Smooth muscle cell (in vitro differentiated cells): ENCODE measurements at regions not wholly inside any gene's neighbourhood (a gene's known extent, or its start where the extent isn't known, plus 50 kb on each side); places are given as distances from the start of the nearest gene placed in this dataset.
"Not testable (repeated sequence)": the region's sequence is repeated elsewhere in the genome, so short reads cannot be mapped to it uniquely, and the experiment has no call there.

Experiments
- DNase-seq: peaks from one replicate; lab custom pipeline; 2025; ENCODE audit not compliant: unreplicated experiment; lab: John Stamatoyannopoulos, UW
- H2AFZ ChIP-seq: fragments of 200-600 bp; sonication (generic); 2 replicates; pipeline ENCODE4 v1.6.0; 2016; ENCODE audit warnings: antibody characterized with exemption, low read depth, mild to moderate bottlenecking
- H3F3A ChIP-seq: fragments of 200-600 bp; sonication (generic); 2 replicates; pipeline ENCODE4 v1.6.0; 2017; ENCODE audit warnings: antibody characterized with exemption, low read depth
- H3K27ac ChIP-seq: fragments of 200-600 bp; sonication (generic); 2 replicates; pipeline ENCODE4 v1.5.1; 2016; ENCODE audit warnings: low read depth, mild to moderate bottlenecking
- H3K27me3 ChIP-seq: fragments of 200-600 bp; sonication (generic); 2 replicates; pipeline ENCODE4 v1.6.1; 2016; ENCODE audit warnings: low read depth, mild to moderate bottlenecking
- H3K36me3 ChIP-seq: fragments of 200-600 bp; sonication (generic); 2 replicates; pipeline ENCODE4 v1.5.1; 2016; ENCODE audit warnings: low read depth
- H3K4me1 ChIP-seq: fragments of 200-600 bp; sonication (generic); 2 replicates; pipeline ENCODE4 v1.5.1; 2016; ENCODE audit warnings: low read depth
- H3K4me2 ChIP-seq: fragments of 200-600 bp; sonication (generic); 2 replicates; pipeline ENCODE4 v1.6.0; 2016; ENCODE audit warnings: mild to moderate bottlenecking
- H3K4me3 ChIP-seq: fragments of 200-600 bp; sonication (generic); 2 replicates; pipeline ENCODE4 v1.5.1; 2016; ENCODE audit warnings: mild to moderate bottlenecking
- H3K79me2 ChIP-seq: fragments of 200-600 bp; sonication (generic); 2 replicates; pipeline ENCODE4 v1.6.0; 2016; ENCODE audit warnings: low read depth, mild to moderate bottlenecking
- H3K9ac ChIP-seq: fragments of 200-600 bp; sonication (generic); 2 replicates; pipeline ENCODE4 v1.6.0; 2016; ENCODE audit warnings: low read depth
- H3K9me3 ChIP-seq: fragments of 200-600 bp; sonication (generic); replicated peaks from 2 replicates; pipeline ENCODE4 v1.5.1; 2016; ENCODE audit warnings: low read depth
- H4K20me1 ChIP-seq: fragments of 200-600 bp; sonication (generic); 2 replicates; pipeline ENCODE4 v1.6.0; 2016; ENCODE audit warnings: low read depth
- CTCF ChIP-seq: fragments of 200-600 bp; sonication (generic); IDR thresholded peaks from 2 replicates; pipeline ENCODE4 v1.5.1; 2017; ENCODE audit warnings: borderline replicate concordance, mild to moderate bottlenecking, antibody characterized with exemption; ENCODE audit not compliant: insufficient read depth, poor library complexity, severe bottlenecking
- WGBS: methylation state at CpG from one replicate; pipeline ENCODE4 v1.1.7; 2016; ENCODE audit warnings: low lambda C conversion rate; 5-methylcytosine and 5-hydroxymethylcytosine counted together

- H3K36me3 ChIP-seq = no peaks in the 10 kb centered on the region
- H3K27ac ChIP-seq = no peak overlapping the region
- DNase-seq = no peak
- TF ChIP-seq CTCF = no peak
- 84% methylated on average over 7 of the region's 7 CpGs for WGBS
- H2AFZ ChIP-seq = no peak overlapping the region
- no peak overlapping the region for H3K4me2 ChIP-seq
- no peaks in the 10 kb centered on the region for H3K4me1 ChIP-seq
- H3K27me3 ChIP-seq = no peaks in the 10 kb centered on the region
- no peaks in the 10 kb centered on the region for H3K9me3 ChIP-seq
- no peaks in the 10 kb centered on the region for H4K20me1 ChIP-seq
- H3K4me3 ChIP-seq = no peak overlapping the region
- no peaks in the 10 kb centered on the region for H3F3A ChIP-seq
- H3K79me2 ChIP-seq = no peaks in the 10 kb centered on the region
- no peak overlapping the region for H3K9ac ChIP-seq
Observed at GRCh38 chr13:56457535-56458190, 683.1 kb upstream of the PRR20A start.

- whole genome bisulfite sequencing = 77% methylated on average over 1 of the region's 1 CpG
- Histone ChIP-seq H3F3A (no peaks in the 10 kb centered on the region), H3K27ac (no peak overlapping the region), H3K4me3 (no peak overlapping the region), H3K79me2 (no peaks in the 10 kb centered on the region), H3K4me2 (no peak overlapping the region), H3K36me3 (no peaks in the 10 kb centered on the region), H3K4me1 (no peaks in the 10 kb centered on the region), H3K9me3 (no peaks in the 10 kb centered on the region), H2AFZ (no peak overlapping the region), H3K27me3 (no peaks in the 10 kb centered on the region), H3K9ac (no peak overlapping the region), H4K20me1 (no peaks in the 10 kb centered on the region)
- TF ChIP-seq CTCF = no peak
- no peak for DNase-seq
Observed at GRCh38 chr13:56459286-56459685, 681.4 kb upstream of the PRR20A start.

- no peak overlapping the region for H3K4me2 ChIP-seq
- no peak overlapping the region for H3K4me3 ChIP-seq
- no peak for DNase-seq
- WGBS = 56% methylated on average over 3 of the region's 3 CpGs
- no peaks in the 10 kb centered on the region for H3F3A ChIP-seq
- H3K9ac ChIP-seq = no peak overlapping the region
- no peak overlapping the region for H2AFZ ChIP-seq
- no peak overlapping the region for H3K27ac ChIP-seq
- no peak for TF ChIP-seq CTCF
- no peaks in the 10 kb centered on the region for H3K27me3 ChIP-seq
- no peaks in the 10 kb centered on the region for H3K36me3 ChIP-seq
- H4K20me1 ChIP-seq = no peaks in the 10 kb centered on the region
- H3K4me1 ChIP-seq = no peaks in the 10 kb centered on the region
- no peaks in the 10 kb centered on the region for H3K79me2 ChIP-seq
- no peaks in the 10 kb centered on the region for H3K9me3 ChIP-seq
Observed at GRCh38 chr13:56501750-56502149, 639.0 kb upstream of the PRR20A start.

- 97% methylated on average over 2 of the region's 2 CpGs for WGBS
Observed at GRCh38 chr13:56510836-56511235, 629.9 kb upstream of the PRR20A start.

GRCh38 chr13:56512336-56512735 is 628.4 kb upstream of the PRR20A start:
- not testable (repeated sequence) for H3K4me1 ChIP-seq, H3K27ac ChIP-seq, H3K27me3 ChIP-seq, H3K4me2 ChIP-seq, H2AFZ ChIP-seq, H3K9me3 ChIP-seq, H3K36me3 ChIP-seq, H3K79me2 ChIP-seq, H3F3A ChIP-seq, H3K9ac ChIP-seq, DNase-seq, H4K20me1 ChIP-seq, H3K4me3 ChIP-seq
- 95% methylated on average over 2 of the region's 2 CpGs for WGBS

More at GRCh38 chr13:56510836-56511235, 629.9 kb upstream of the PRR20A start:
- no peaks in the 10 kb centered on the region for H4K20me1 ChIP-seq
- H3K4me2 ChIP-seq = no peak overlapping the region
- no peaks in the 10 kb centered on the region for H3K79me2 ChIP-seq
- H3K9ac ChIP-seq = no peak overlapping the region
- H3K27me3 ChIP-seq = no peaks in the 10 kb centered on the region
- H3K36me3 ChIP-seq = no peaks in the 10 kb centered on the region
- H3K4me3 ChIP-seq = no peak overlapping the region
- H3F3A ChIP-seq = no peaks in the 10 kb centered on the region
- TF ChIP-seq CTCF = no peak
- no peak for DNase-seq
- H2AFZ ChIP-seq = no peak overlapping the region
- H3K9me3 ChIP-seq = no peaks in the 10 kb centered on the region
- no peak overlapping the region for H3K27ac ChIP-seq
- no peaks in the 10 kb centered on the region for H3K4me1 ChIP-seq
